HG03025 (cell line): ENCODE measurements at regions not wholly inside any gene's neighbourhood (a gene's known extent, or its start where the extent isn't known, plus 50 kb on each side); places are given as distances from the start of the nearest gene placed in this dataset.
"Not testable (repeated sequence)": the region's sequence is repeated elsewhere in the genome, so short reads cannot be mapped to it uniquely, and the experiment has no call there.

Experiments
- ATAC-seq: cut with Tn5 transposase; IDR thresholded peaks from one replicate; pipeline ENCODE4 v1.9.1; 2021; ENCODE audit warnings: mild to moderate bottlenecking, moderate library complexity; ENCODE audit not compliant: unreplicated experiment, low FRiP score

GRCh38 chr1:178674559-178674958 is 50.5 kb upstream of the RALGPS2 start:
- not testable (repeated sequence) for ATAC-seq
